NCI-H1105 (cell line): ENCODE measurements at regions not wholly inside any gene's neighbourhood (a gene's known extent, or its start where the extent isn't known, plus 50 kb on each side); places are given as distances from the start of the nearest gene placed in this dataset.
"Not testable (repeated sequence)": the region's sequence is repeated elsewhere in the genome, so short reads cannot be mapped to it uniquely, and the experiment has no call there.

Experiments used
- DNase-seq: peaks from one replicate; lab custom pipeline; 2025; lab: John Stamatoyannopoulos, UW

GRCh38 chr4:58871509-58871908, 1761.3 kb upstream of the IGFBP7 start:
- DNase-seq = no peak

GRCh38 chr4:58849026-58849425, 1738.8 kb upstream of the IGFBP7 start:
- no peak for DNase-seq

DNA sequence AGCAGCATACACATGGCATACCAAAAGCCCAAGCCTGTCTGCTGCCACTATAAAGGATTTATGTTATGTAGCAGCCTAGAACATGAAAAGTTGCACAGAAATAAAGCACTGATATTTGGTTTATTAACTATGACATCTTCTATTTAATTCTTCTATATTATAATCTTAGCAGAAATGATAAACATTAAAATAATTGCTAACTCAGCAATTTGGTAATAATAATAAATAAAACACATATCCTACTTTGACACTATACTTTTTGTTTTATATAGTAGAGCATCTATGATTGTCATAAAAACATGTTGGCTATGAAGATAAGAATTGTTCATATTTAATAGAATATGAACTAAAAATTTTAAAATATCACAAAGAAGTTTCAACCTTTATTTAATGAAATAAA, 1733.3 kb upstream of the IGFBP7 start:
- DNase-seq = no peak

- no peak for DNase-seq
Observed at GRCh38 chr4:58833126-58833525, 1722.9 kb upstream of the IGFBP7 start.

DNA sequence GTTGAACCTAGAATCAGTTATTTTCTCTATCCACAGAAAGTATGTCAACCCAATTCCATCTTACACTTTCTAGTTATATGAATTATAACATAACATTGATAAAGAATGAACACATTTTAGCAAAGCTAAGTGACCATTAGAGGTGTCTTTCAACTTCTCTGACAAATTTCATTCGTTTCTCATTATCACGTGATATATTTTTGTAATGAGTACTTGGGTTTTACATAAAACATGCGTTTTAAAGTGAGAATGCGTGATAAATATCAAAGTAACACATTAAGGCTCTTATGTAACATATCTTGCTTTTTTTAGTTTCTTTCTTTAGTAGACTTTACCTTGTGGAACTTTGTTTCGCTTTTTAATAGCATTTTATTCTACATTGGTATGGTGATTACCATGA, 1715.1 kb upstream of the IGFBP7 start:
- DNase-seq = no peak

GRCh38 chr4:58818560-58818959, 1708.4 kb upstream of the IGFBP7 start:
- not testable (repeated sequence) for DNase-seq

DNA sequence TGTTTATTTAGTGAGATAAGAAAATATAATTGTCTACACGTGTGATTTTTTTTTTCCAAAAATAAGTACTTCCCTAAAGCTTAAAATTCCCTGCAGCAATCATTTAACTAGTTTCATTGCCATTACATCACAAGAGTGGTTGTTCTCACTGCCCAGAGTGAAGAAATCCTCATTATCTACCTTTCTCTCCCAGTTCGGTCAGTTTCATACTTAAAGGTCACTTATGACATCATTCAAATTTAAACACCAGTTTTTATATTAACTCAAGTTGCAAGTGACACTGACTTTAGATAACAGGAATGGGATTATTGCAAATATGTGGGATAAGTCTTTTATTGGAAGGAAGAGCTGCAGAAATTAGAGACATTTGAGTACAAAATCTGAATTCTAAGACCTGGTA, 1699.8 kb upstream of the IGFBP7 start:
- no peak for DNase-seq

DNA sequence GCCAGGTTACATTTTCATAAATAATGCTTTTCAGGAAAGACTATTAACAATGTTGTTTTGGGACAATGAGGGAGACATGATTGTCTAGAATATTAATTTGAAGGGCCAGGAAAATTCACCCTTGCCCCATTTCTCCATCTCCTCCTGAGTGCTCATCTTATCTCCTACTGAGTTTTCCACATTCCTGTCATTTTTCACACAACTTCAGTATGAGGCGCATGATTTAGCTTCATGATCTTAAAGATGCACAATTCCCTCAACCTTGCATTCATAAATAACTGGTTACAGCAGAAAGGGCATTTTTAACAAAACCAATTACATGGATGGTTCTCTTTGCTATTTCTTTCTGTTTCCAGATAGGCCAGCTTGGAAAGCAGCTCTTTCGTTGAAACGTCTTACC, 1699.2 kb upstream of the IGFBP7 start:
- DNase-seq = no peak

DNA sequence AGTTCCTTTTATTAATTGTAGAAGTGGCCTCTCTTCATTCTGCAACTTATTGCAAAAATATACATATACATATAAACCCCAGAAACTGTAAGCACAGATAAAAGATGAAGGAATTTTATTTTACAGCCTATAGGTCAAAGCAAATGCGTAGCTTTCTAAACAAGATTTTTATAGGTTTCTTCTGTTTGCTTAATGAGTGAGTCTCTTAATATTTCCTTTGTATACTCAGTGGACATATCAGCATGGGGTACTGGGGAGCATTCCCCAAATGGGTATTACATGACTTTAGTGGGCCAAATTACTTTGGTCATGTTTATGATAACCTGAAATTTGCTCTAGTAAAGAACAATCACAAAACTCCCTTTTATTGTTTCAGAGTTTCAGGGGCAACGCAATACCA, 1698.6 kb upstream of the IGFBP7 start:
- DNase-seq = no peak

- no peak for DNase-seq
Observed at GRCh38 chr4:58807843-58808615, 1697.8 kb upstream of the IGFBP7 start.

DNA sequence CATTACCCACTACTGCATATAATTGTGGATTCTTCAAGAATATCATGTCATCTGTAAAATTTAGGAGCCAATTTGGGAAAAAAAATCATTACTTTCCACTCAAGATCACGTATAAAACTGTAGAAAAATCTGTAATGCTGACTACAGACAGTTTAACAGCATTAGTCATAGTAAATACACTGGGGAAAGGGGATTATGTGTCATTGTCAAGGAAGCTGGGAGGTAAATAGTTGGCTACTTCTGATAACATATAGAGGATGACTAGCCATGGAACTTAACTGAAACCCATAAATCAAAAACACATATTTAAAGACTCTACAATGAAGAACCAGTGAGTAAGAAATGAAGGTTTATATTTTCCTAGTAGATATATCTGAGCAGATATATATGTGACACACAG, 1666.4 kb upstream of the IGFBP7 start:
- no peak for DNase-seq

- no peak for DNase-seq
Observed at GRCh38 chr4:58767598-58767997, 1657.4 kb upstream of the IGFBP7 start.

DNA sequence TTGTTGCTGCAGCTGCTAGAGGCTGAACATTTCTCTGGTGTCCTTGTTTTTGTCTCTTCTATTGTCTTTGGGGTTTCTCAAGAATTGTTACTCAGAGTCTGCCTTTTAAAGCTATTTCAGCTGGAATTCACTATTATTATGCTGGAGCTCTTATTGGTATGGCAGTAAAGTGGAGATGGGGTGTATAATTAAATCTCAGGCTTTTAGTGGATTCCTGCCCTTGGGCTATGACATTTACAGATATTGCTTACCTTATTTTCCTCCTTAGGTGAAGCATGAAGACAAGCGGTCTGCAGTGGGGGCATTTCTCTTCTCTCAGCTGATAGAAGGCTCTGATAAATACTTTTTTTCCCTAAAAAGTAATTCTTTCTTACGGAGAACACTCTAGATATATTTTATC, 1656.6 kb upstream of the IGFBP7 start:
- no peak for DNase-seq

DNA sequence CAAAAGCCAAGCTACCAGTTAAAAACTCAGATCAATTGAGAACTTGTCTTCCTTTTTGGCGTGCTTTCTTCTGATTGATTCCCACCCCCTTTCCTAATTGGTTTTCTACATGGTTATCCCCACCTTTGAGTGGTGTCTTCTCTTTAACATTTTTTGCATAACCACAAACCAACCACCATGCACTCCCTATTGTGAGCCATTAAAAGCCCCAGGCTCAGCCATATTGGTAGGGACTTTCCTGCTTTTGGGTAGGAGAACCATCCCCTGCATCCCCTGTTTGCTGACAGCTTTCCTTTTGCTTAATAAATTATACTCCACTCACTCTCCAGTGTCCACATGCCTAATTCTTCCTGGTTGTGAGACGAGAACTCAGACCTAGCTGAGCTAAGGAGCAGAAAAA, 1651.4 kb upstream of the IGFBP7 start:
- DNase-seq = no peak

DNA sequence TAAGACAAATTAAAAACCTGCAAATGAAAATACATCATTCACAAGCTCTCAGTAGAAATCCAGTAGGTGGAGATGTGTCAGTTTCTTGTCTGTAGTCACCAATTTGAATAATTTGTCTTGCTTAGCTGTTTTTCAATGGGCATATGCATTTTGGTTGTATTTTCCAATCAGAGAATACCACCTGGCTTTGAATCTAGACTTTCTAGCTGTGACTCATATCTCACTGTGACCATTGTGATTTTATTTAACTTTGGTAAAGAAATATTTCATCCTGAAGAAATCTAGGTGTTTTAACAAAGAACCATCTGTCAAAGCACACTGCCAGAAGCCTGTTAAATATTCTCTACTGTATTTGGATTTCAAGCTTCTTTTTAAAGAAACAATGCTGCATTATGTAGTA, 1650.6 kb upstream of the IGFBP7 start:
- DNase-seq = no peak

- DNase-seq = no peak
Observed at GRCh38 chr4:58760100-58760499, 1649.9 kb upstream of the IGFBP7 start.

- DNase-seq = no peak
Observed at GRCh38 chr4:58749206-58749605, 1639.0 kb upstream of the IGFBP7 start.

DNA sequence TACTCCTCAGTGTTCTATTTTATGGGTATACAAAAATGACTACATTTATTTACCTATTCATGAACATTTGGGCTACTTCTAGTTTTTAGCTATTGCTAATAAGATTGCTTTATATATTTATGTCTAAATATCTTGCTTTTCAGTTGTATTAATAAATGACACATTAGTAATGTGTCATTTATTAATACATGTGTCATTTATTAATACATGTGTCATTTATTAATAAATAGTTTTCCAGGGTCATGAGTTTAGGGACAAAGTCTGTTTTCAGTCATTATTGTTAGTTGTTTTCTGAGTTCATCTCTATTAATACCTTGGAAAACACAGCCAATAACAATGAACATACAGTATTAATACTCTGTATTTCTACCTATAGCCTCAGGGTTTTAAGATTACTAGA, 1630.7 kb upstream of the IGFBP7 start:
- DNase-seq = no peak

- DNase-seq = no peak
Observed at GRCh38 chr4:58739275-58739674, 1629.1 kb upstream of the IGFBP7 start.

DNA sequence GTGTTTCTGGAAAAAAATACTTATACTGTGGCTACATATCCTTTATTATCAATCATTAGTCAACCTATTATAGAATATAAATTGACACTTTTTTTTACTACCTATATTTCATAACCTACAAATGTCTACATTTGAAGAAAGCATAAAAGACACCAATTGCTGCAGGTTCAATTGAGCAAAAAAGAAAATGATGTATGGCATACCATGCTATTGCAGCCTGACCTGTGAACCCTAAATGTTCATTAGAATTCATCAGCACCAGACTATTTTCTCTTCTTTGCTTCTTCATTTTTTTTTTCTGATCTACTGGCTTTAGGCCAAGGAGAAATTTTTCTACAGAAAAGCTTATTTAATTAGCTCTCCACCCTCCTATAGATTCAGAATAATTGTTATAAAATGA, 1628.2 kb upstream of the IGFBP7 start:
- no peak for DNase-seq

DNA sequence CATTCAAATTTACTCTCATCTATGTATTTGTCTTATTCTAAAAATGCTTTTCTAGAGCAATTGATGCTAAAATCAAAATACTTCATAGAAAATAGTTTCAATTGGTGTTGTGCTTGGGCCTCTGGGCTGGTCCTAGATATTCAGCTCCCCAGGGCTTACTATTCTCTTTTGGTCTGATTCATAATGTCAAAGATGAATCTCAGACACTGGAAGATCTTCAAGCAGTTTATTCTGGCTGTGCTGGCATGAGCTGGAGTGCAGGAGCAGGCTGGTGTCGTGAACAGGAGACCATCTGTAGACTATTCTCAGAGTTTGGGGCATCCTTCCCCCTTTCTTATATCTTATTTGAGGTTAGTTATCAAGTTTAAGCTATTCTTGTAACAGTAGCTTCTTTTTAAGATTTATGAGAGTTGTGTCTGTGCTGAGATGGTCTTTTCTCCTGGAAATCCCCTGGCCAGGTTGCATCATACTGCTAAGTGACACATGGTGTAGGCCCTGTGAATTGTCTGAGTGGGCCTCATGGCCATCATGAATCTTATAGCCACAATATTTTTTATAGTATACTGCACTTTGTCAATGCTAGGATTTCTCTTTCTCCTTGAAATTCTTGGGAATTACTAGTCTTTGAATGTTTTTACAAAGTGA, 1624.0 kb upstream of the IGFBP7 start:
- no peak for DNase-seq

DNA sequence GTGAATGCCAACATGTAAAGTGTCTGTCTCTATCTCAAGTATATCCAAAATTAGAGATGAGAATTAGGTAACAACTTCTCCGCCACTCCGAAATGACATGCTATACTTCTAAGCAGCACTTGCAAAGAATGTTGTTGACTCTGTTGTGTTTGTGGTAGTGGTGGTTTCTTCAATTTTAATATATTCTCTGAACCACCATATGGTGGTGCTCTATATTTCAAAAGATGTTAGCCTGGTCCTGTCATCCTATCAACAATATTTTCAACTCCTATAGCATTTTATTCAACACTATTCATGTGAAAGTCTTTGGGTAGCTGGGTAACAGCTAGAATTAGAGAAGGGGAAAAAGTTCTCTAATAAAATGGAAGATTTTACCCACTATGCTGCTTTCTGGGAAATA, 1622.8 kb upstream of the IGFBP7 start:
- no peak for DNase-seq

DNA sequence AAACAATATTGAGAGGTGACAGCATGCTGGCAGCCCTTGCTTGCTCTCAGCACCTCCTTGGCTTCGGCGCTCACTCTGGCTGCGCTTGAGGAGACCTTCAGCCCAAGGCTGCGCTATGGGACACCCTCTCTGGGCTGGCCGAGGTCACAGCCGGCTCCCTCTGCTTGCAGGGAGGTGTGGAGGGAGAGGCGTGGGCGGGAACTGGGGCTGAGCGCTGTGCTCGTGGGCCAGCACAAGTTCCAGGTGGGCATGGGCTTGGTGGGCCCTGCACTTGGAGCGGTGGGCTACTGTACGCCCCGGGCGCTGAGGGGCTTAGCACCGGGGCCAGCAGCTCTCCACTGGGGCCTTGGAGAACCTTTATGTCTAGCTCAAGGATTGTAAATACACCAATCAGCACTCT, 1613.8 kb upstream of the IGFBP7 start:
- no peak for DNase-seq

- no peak for DNase-seq
Observed at GRCh38 chr4:58711039-58711438, 1600.9 kb upstream of the IGFBP7 start.
